Right atrium auricular region (tissue), 2 donors: ENCODE measurements at regions not wholly inside any gene's neighbourhood (a gene's known extent, or its start where the extent isn't known, plus 50 kb on each side); places are given as distances from the start of the nearest gene placed in this dataset.

Experiments
- DNase-seq: peaks from one replicate; pipeline ENCODE4 v3.0.0-alpha.2; 2019; ENCODE audit warnings: low spot score
- H3K27ac ChIP-seq, 2 donors: fragments of 200-600 bp; sonication (generic); 1 replicate in 1 of 2; 2 replicates in 1 of 2; pipeline ENCODE4 v1.5.1; 2016 to 2019
- H3K27me3 ChIP-seq, 2 donors: fragments of 200-600 bp; sonication (generic); one replicate each; pipeline versions ENCODE4 v1.5.1 to v1.6.0; 2017 to 2019
- H3K36me3 ChIP-seq: fragments of 200-600 bp; sonication (generic); one replicate; pipeline ENCODE4 v1.5.1; 2016
- H3K4me1 ChIP-seq, 2 donors: fragments of 200-600 bp; sonication (generic); one replicate each; pipeline versions ENCODE4 v1.5.1 to v1.6.0; 2017 to 2019
- H3K4me3 ChIP-seq, 2 donors: fragments of 200-600 bp; sonication (generic); 1 replicate in 1 of 2; 2 replicates in 1 of 2; pipeline ENCODE4 v1.5.1; 2017 to 2019; ENCODE audit warnings: mild to moderate bottlenecking in 1 of 2, moderate library complexity in 1 of 2
- H3K9me3 ChIP-seq, 2 donors: fragments of 200-600 bp; sonication (generic); one replicate each; pipeline ENCODE4 v1.5.1; 2019
- TF ChIP-seq, protein P1 (sequence below), 2 donors: fragments of 200-600 bp; sonication (generic); IDR thresholded peaks; one replicate each; pipeline ENCODE4 v1.5.1; 2019; ENCODE audit warnings: antibody characterized with exemption in 2 of 2

DNA sequence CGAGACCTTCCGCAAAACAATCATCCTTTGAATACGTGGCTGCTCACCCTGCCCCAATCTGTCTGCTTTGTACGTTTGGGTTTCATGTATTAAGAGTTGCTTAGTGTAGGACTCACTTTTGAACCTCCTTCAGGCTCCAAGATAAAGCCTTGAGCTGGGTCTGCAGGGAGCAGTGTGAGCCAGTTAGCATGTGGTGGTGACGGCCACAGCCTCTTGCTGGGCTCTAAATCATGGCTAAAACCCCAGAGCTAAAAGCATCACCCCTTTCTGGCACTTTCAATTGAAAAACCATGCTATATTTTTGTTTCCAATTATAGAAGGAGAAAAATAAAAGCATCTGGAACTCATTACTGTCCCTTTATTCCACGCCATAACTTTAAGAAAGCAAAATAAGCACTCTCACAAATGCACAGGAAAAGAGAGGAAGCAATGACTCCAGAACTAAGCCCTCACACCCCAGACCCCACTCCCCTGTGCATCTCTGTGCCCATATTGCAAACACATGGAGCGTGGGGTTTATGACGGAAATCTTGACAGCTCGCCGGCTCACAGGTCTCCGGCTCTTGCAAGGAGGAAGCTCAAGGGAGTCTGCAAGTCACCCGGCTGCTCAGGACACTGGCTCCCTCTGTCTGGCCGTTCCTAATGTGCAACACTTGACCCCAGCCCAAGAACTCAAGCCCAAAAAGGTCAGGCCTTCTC, 135.5 kb downstream of the MIS18A start:
- Histone ChIP-seq H3K36me3 (no peaks in the 10 kb centered on the region), H3K4me3 (no peak overlapping the region), H3K27ac (no peak overlapping the region), H3K4me1 (no peaks in the 10 kb centered on the region), H3K9me3 (peaks cover 0 to 7% of the 10 kb centered on the region in 2 donors), H3K27me3 (no peaks in the 10 kb centered on the region)
- TF ChIP-seq, protein P1, sequence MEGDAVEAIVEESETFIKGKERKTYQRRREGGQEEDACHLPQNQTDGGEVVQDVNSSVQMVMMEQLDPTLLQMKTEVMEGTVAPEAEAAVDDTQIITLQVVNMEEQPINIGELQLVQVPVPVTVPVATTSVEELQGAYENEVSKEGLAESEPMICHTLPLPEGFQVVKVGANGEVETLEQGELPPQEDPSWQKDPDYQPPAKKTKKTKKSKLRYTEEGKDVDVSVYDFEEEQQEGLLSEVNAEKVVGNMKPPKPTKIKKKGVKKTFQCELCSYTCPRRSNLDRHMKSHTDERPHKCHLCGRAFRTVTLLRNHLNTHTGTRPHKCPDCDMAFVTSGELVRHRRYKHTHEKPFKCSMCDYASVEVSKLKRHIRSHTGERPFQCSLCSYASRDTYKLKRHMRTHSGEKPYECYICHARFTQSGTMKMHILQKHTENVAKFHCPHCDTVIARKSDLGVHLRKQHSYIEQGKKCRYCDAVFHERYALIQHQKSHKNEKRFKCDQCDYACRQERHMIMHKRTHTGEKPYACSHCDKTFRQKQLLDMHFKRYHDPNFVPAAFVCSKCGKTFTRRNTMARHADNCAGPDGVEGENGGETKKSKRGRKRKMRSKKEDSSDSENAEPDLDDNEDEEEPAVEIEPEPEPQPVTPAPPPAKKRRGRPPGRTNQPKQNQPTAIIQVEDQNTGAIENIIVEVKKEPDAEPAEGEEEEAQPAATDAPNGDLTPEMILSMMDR (IDR thresholded peaks at IDR 0.05) = peak in 1 of 2 donors; percentile 24
- peak; percentile 63 for DNase-seq

DNA sequence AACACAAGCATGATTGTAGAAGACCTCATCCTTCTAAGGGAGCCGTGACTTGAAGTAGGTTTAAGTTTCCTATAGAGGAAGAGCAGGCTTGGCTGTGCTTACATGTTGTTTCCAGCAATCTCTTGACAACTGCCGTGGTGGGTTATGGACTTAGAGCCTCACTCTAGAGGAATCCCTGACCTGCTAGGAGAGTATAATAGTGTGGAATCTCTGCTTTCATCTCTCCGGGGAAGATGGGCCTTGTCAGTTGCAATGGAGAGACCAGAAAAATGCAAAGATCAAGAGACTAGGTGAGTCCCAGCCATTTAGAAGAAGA, 137.6 kb downstream of the MIS18A start:
- Histone ChIP-seq H3K36me3 (no peaks in the 10 kb centered on the region), H3K27ac (no peak overlapping the region), H3K4me1 (peaks cover 0 to 4% of the 10 kb centered on the region in 2 donors), H3K27me3 (no peaks in the 10 kb centered on the region), H3K4me3 (no peak overlapping the region), H3K9me3 (peaks cover 0 to 9% of the 10 kb centered on the region in 2 donors)
- DNase-seq = no peak
- TF ChIP-seq, protein P1 (IDR thresholded peaks at IDR 0.05) = no peak

DNA sequence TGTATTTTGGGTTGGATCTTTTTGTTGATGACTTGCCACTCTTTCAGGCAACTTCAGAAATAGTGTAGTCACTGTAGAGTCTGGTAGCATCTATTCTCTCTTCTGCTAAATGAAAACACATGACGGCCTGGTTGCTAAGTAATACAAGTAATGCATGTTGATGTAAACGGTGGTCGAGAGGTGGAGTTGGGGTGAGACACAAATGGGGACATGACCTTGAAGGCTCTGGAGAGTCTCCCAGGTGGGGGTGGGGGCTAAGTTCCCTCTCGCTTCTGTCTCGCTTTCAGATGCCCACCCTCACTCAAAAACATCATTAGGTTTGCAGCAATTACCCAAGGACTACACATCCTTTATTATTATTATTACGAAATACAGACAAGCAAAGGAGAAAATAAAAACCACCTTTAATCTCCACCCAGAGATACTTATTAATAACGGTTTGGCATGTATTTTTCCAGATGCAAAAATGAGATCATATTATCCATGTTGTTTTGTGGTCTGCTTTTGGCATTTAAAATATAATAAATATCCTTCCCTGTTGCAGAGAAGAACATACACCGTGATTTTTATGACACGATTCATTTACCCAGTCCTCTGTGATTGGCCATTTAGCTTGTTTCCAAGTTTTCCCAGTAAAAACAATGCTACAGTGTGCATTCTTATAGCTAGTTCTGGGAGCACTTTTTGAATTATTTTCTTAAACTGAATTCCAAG, 138.1 kb downstream of the MIS18A start:
- no peaks in the 10 kb centered on the region for H3K36me3 ChIP-seq
- TF ChIP-seq, protein P1 (IDR thresholded peaks at IDR 0.05) = no peak
- no peaks in the 10 kb centered on the region for H3K27me3 ChIP-seq
- no peak for DNase-seq
- H3K4me1 ChIP-seq = peaks cover 0 to 9% of the 10 kb centered on the region in 2 donors
- no peak overlapping the region for H3K4me3 ChIP-seq
- H3K9me3 ChIP-seq = peaks cover 0 to 9% of the 10 kb centered on the region in 2 donors
- no peak overlapping the region for H3K27ac ChIP-seq

DNA sequence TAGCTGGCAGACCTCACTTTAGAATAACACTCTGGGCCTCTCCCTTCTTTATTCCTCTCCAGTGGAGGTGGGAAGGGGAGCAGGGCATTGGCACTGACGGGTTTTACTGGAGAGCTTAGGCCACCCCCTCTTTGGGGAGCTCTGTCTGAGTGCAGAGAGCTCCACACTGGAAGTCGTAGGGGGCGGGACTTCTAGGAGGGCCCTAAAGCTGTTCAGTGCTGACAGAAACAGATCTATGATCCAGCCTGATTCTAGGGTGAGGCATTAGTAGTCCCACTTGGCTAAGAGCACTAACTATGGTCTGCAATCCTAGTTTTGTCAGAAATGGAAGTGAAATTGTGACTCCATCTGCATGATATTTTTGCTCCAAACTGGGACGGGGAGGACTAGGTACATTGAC, 138.7 kb downstream of the MIS18A start:
- Histone ChIP-seq H3K9me3 (peaks cover 0 to 9% of the 10 kb centered on the region in 2 donors), H3K27ac (no peak overlapping the region), H3K36me3 (no peaks in the 10 kb centered on the region), H3K4me1 (peaks cover 0 to 15% of the 10 kb centered on the region in 2 donors), H3K4me3 (no peak overlapping the region), H3K27me3 (no peaks in the 10 kb centered on the region)
- TF ChIP-seq, protein P1 (IDR thresholded peaks at IDR 0.05) = no peak
- no peak for DNase-seq

DNA sequence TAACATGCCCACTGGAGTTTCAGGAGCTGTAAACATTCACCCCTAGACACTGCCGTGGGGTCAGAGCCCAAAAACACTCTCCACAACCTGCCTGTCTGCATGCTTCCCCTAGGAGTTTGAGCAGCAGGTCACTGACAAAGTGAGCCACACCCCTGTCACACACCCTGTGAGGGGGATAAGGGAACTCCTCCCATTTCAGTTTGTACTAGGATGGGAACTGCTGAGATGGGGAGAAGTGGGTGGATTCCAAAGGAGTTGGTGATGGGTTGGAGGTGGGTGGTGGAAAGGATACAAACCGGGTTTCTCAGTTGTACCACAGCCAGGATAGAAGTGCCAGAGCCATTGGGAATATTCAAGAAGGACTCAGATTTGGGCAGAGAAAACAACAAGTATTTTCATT, 140.2 kb downstream of the MIS18A start:
- peaks cover 0 to 25% of the 10 kb centered on the region in 2 donors for H3K4me1 ChIP-seq
- no peaks in the 10 kb centered on the region for H3K27me3 ChIP-seq
- H3K27ac ChIP-seq = no peak overlapping the region
- peaks cover 0 to 9% of the 10 kb centered on the region in 2 donors for H3K9me3 ChIP-seq
- TF ChIP-seq, protein P1 (IDR thresholded peaks at IDR 0.05) = no peak
- no peak overlapping the region for H3K4me3 ChIP-seq
- H3K36me3 ChIP-seq = no peaks in the 10 kb centered on the region
- no peak for DNase-seq
